ENCODE measurements at regions not wholly inside any gene's neighbourhood (a gene's known extent, or its start where the extent isn't known, plus 50 kb on each side); places are given as distances from the start of the nearest gene placed in this dataset.
"Not testable (repeated sequence)": the region's sequence is repeated elsewhere in the genome, so short reads cannot be mapped to it uniquely, and the experiment has no call there.

DNA sequence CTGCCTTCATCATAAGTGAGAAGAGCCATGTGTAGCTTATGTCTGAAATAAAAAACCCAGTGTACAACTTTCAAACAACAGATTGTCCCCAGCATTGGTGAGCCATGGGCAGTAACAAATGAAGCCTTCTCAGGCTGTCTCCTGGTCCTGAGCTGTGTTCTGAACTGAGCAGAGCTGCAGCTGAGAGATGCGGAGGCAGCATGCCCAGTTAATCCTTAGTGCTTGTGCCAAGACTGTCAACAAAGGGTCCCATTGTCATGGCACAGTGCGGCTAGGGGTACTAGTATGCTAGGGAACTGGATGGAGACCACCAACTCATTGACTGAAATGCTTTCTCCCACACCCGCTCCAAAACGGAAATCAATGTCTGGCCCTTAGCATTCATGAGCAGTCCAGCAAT, 154.3 kb downstream of the RMST start:
- Mint-ChIP-seq H3K9me3 (peaks cover 11% of the 10 kb centered on the region), H3K36me3 (no peaks in the 10 kb centered on the region), H3K4me3 (no peak overlapping the region), H3K27me3 (no peaks in the 10 kb centered on the region), H3K27ac (no peak overlapping the region), H3K4me1 (no peaks in the 10 kb centered on the region)
- no peak for ATAC-seq

DNA sequence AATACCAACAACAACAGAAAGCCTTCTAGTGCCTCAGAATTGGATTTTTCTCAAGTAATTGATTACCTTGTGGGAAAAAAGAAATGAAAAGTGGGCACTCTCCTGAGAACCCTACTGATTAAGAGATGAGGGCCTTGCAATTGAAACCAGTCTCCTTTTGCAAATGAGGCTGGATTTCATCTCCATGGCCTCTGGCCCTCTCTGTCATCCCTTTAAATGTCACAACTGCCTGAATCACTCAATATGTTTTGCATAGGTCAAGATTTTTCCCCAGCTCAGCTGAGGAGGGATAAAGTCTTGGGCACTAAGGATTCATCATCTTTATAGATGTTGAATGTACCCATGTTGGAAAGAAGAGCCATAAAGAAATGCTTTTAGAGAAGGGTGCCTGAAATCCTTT, 166.4 kb downstream of the RMST start:
- Mint-ChIP-seq H3K27me3 (no peaks in the 10 kb centered on the region), H3K4me3 (no peak overlapping the region), H3K9me3 (no peaks in the 10 kb centered on the region), H3K27ac (no peak overlapping the region), H3K4me1 (no peaks in the 10 kb centered on the region), H3K36me3 (no peaks in the 10 kb centered on the region)
- no peak for ATAC-seq

DNA sequence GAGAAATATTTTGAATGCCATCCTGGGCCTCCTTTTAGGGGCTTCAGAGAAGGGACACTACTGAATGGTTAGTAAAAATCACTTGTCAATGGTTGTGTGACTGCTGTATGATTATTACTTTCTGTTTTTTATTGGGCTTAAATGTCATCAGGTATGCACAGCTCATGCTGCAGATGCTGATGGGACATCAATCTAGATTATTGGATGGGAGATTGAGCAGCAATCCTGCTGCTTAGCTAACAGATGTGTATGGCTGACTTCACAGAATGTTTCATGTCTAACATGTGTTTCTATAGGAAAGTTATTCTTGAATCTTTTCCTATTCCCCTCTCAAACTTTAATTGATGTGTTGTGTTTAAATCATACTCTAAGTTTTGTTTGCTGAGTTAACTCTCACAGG, 166.8 kb downstream of the RMST start:
- no peak for ATAC-seq
- Mint-ChIP-seq H3K4me3 (no peak overlapping the region), H3K4me1 (no peaks in the 10 kb centered on the region), H3K27me3 (no peaks in the 10 kb centered on the region), H3K9me3 (no peaks in the 10 kb centered on the region), H3K36me3 (no peaks in the 10 kb centered on the region), H3K27ac (no peak overlapping the region)

DNA sequence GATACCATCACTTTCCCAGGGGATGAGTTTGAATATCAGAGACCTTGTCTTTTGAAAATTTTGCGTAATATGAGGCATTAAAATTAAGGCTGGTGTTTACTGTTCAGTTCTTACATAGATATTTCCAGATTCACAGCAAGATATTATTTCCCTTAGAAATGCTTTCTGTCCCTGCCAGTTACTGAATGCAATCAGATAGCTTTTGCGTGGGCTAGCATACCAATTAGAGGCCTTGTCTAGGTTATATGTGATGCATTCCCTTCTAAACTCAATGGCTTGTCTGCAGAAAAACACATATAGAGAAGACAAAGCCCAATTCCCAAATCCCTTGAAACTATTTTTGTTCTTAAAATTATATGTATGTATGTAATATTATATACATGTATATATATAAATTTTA, 167.8 kb downstream of the RMST start:
- no peaks in the 10 kb centered on the region for H3K36me3 Mint-ChIP-seq
- no peaks in the 10 kb centered on the region for H3K27me3 Mint-ChIP-seq
- no peak overlapping the region for H3K4me3 Mint-ChIP-seq
- H3K4me1 Mint-ChIP-seq: no peaks in the 10 kb centered on the region
- no peak overlapping the region for H3K27ac Mint-ChIP-seq
- ATAC-seq: no peak
- peaks cover 2% of the 10 kb centered on the region for H3K9me3 Mint-ChIP-seq

DNA sequence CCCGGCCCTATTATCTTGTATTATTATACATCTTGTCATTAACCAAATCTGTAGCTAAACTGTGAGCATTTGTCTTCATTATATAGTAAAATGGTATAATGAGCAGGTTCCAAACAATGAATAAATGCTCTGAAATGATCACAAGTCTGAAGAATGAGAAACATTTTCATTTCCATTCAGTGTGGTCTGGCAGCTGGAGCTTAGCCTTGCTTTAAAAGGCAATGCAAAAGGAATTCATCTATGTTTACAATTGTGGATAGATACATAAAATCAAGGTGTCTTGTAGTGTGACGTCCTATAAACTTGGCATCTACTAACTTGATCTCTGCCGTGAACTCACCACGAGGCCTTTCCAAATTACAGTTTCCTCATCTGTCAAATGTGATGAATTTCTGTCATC, 168.3 kb downstream of the RMST start:
- Mint-ChIP-seq H3K36me3 (no peaks in the 10 kb centered on the region), H3K9me3 (peaks cover 5% of the 10 kb centered on the region), H3K27me3 (no peaks in the 10 kb centered on the region), H3K27ac (no peak overlapping the region), H3K4me3 (no peak overlapping the region), H3K4me1 (no peaks in the 10 kb centered on the region)
- ATAC-seq: no peak

DNA sequence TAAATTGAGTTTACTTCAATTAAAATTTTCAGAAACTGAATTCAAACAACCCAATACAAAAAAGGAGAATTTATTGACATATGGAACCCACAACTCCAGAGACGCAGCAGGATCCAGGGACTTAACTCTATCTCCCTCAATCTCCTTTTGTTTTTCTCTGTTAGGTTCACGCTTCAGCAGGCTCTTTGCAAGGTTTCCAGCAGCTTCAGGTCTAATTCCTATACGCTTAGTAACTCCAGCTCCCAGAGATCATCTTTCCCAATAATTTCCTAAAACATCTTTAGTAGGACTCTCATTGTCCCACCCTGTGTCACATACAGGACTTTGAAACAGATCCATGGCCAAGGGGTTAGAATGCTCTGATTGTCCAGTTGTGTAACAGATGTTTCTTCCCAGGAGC, 175.2 kb downstream of the RMST start:
- ATAC-seq: no peak
- no peaks in the 10 kb centered on the region for H3K36me3 Mint-ChIP-seq
- H3K4me1 Mint-ChIP-seq: no peaks in the 10 kb centered on the region

DNA sequence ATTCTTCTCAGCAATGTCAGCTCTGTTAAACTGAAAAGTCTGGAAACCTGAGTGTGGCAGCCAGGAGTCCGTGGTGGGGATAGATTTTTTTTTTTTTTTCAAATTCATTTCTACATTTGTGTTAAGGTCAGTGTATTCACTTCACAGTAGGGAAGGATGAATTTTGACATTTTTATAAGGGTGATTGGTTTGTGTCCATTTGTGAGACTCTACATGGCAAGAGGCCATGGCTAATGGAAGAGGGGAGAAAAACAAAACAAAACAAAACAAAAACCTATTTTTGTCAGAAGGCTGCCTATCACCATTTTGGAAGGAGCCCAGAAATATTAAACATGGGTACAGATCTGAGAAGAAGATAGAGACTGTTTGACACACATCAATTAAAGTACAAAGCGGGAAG, 176.1 kb downstream of the RMST start:
- Mint-ChIP-seq H3K9me3 (peaks cover 5% of the 10 kb centered on the region), H3K27me3 (no peaks in the 10 kb centered on the region), H3K4me3 (no peak overlapping the region), H3K27ac (no peak overlapping the region), H3K36me3 (no peaks in the 10 kb centered on the region), H3K4me1 (no peaks in the 10 kb centered on the region)
- no peak for ATAC-seq

More for the DNA sequence above, 175.2 kb downstream of the RMST start:
- H3K4me3 Mint-ChIP-seq: no peak overlapping the region
- no peak overlapping the region for H3K27ac Mint-ChIP-seq
- H3K27me3 Mint-ChIP-seq: no peaks in the 10 kb centered on the region
- peaks cover 5% of the 10 kb centered on the region for H3K9me3 Mint-ChIP-seq

DNA sequence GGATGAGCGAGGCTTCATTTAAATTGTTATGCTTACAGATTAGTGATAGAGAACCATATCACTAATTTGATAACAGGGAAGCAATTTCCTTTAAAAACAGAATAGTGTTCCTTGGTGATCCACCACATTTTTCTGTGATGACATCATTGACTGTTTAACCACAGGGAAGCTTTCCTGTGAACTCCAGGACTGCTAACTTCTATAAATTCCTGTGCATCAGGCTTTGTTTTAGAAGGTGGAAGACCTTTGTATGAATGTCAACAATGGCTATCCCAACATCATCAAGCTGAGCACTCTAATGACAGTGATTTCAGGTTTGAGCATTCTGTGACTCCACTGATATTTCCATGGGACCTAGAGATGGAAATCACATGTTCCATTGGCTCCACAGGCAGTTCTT, 177.1 kb downstream of the RMST start:
- H3K4me1 Mint-ChIP-seq: no peaks in the 10 kb centered on the region
- H3K36me3 Mint-ChIP-seq: no peaks in the 10 kb centered on the region
- ATAC-seq: no peak
- no peaks in the 10 kb centered on the region for H3K27me3 Mint-ChIP-seq
- no peak overlapping the region for H3K4me3 Mint-ChIP-seq
- no peak overlapping the region for H3K27ac Mint-ChIP-seq
- H3K9me3 Mint-ChIP-seq: peaks cover 5% of the 10 kb centered on the region

DNA sequence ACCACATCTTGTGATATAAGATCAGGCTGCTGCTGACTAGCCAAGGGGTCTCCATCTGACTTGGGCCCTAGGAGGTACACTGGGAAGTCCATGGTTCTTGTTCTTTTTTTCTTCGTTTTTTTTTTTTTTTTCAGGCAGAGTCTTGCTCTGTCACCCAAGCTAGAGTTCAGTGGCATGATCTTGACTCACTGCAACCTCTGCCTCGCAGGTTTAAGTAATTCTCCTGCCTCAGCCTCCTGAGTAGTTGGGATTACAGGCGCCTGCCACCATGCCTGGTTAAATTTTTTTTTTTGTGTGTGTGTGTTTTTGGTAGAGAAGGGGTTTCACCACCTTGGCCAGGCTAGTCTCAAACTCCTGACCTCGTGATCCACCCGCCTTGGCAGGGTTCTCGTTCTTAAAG, 178.2 kb downstream of the RMST start:
- Mint-ChIP-seq H3K9me3 (no peaks in the 10 kb centered on the region), H3K36me3 (no peaks in the 10 kb centered on the region), H3K27me3 (no peaks in the 10 kb centered on the region), H3K4me1 (no peaks in the 10 kb centered on the region), H3K4me3 (no peak overlapping the region), H3K27ac (no peak overlapping the region)
- no peak for ATAC-seq

DNA sequence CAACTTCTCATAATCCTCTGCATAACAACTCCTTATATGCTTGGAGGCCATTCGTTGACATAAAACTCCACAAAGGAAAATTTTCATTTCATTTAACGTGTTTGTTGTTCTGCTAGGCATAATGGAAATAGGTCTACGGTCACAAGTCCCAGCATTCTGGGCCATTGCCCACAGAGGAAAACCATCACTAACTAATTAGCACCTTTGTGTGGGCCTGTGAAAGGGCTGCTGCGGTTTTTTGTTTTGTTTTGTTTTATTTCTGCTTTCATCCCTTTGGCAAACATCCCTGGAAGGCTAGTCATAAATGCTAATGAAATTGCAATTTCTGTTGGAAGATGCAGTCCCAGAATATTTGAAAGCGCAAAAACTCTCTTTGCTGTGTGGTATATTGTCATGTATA, 180.3 kb downstream of the RMST start:
- no peaks in the 10 kb centered on the region for H3K36me3 Mint-ChIP-seq
- no peak overlapping the region for H3K4me3 Mint-ChIP-seq
- ATAC-seq: no peak
- no peaks in the 10 kb centered on the region for H3K27me3 Mint-ChIP-seq
- H3K4me1 Mint-ChIP-seq: no peaks in the 10 kb centered on the region
- no peaks in the 10 kb centered on the region for H3K9me3 Mint-ChIP-seq
- no peak overlapping the region for H3K27ac Mint-ChIP-seq

DNA sequence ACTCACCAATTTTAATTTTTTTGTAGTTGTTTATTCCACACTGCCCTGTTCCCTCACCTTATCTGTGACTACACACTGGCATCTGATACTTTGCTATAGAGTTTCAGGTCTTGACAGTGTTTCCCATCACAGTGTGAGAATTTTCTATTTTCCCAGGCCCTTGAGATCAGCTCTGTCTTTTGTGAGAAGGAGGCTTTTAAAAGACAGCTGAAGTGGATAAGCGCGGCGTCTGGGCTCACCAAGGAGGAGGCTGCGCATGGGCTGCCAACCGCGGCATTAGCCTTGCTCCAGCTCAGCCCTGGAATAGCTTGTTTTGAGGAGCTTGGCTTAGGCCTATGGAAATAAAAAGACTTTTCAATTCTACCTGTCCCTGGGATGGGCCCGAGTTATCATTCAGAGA, 181.3 kb downstream of the RMST start:
- H3K4me1 Mint-ChIP-seq: no peaks in the 10 kb centered on the region
- H3K4me3 Mint-ChIP-seq: no peak overlapping the region

DNA sequence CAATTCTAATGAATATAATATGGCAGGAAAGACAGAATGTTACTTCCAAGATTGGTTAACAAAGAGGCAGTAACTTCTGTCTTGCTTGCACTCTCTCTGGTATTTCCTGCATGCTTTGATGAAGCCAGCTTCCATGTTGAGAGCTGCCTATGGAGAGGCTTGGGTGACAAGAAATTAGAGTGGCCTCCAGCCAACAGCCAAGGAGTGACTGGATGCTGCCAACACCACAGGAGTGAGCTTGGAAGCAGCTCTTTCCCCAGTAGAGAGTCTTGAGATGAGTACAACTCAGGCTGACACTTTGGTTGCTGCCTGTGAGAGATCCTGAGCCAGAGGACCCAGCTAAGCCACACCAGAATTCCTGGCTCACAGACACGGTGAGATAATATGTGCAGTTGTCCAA, 183.1 kb downstream of the RMST start:
- no peak for ATAC-seq
- H3K36me3 Mint-ChIP-seq: no peaks in the 10 kb centered on the region
- no peaks in the 10 kb centered on the region for H3K27me3 Mint-ChIP-seq
- H3K4me3 Mint-ChIP-seq: no peak overlapping the region
- no peaks in the 10 kb centered on the region for H3K9me3 Mint-ChIP-seq
- no peak overlapping the region for H3K27ac Mint-ChIP-seq
- no peaks in the 10 kb centered on the region for H3K4me1 Mint-ChIP-seq

More for the DNA sequence above, 181.3 kb downstream of the RMST start:
- H3K27me3 Mint-ChIP-seq: no peaks in the 10 kb centered on the region
- ATAC-seq: no peak
- H3K36me3 Mint-ChIP-seq: no peaks in the 10 kb centered on the region
- no peaks in the 10 kb centered on the region for H3K9me3 Mint-ChIP-seq
- no peak overlapping the region for H3K27ac Mint-ChIP-seq

DNA sequence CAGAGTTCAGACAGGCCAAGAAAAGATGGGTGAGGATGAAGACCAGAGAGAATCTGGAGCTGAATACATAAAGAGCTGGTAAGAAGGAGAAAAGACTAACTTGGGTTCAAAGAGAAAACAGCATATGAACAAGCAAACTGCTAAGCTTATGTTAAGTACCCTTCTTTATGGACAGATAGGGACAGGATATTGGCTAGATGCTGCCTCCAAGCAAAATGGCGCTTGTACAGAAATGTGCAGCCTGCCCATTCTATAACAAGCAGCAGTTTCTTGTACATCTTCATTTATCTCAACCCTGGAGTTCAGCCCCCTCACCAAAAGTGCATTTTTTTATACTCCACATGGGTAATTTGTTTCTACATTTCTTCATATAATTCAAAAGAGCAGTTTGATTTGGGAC, 184.5 kb downstream of the RMST start:
- no peaks in the 10 kb centered on the region for H3K36me3 Mint-ChIP-seq
- H3K9me3 Mint-ChIP-seq: no peaks in the 10 kb centered on the region
- no peak overlapping the region for H3K4me3 Mint-ChIP-seq
- ATAC-seq: no peak
- H3K27me3 Mint-ChIP-seq: no peaks in the 10 kb centered on the region
- H3K4me1 Mint-ChIP-seq: no peaks in the 10 kb centered on the region
- H3K27ac Mint-ChIP-seq: no peak overlapping the region

DNA sequence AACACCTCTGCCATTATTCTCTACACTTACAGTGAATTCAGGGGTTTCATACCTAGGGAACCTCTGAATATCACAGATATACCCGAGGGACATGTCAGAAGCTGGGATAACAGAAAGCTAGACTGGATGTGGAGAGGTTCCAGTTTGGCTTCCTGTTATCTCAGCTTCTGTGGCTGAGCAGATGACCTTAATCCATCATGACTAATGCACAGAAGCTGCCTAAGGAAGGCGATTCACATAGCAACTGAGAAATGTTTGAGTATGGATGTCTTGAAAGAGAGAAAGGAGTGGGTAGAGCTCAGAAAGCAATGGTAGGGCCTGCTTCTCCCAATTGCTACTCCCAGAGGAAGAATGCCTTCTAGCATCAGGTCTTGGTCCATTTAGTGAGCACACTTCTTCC, 187.6 kb downstream of the RMST start:
- Mint-ChIP-seq H3K36me3 (no peaks in the 10 kb centered on the region), H3K27me3 (no peaks in the 10 kb centered on the region), H3K27ac (no peak overlapping the region), H3K4me3 (no peak overlapping the region), H3K4me1 (no peaks in the 10 kb centered on the region), H3K9me3 (peaks cover 7% of the 10 kb centered on the region)
- ATAC-seq: no peak

DNA sequence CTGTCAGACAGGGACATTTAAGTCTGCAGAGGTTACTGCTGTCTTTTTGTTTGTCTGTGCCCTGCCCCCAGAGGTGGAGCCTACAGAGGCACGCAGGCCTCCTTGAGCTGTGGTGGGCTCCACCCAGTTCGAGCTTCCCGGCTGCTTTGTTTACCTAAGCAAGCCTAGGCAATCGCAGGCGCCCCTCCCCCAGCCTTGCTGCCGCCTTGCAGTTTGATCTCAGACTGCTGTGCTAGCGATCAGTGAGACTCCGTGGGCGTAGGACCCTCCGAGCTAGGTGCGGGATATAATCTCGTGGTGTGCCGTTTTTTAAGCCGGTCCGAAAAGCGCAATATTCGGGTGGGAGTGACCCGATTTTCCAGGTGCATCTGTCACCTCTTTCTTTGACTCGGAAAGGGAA, 193.9 kb downstream of the RMST start:
- not testable (repeated sequence) for H3K36me3 Mint-ChIP-seq, H3K27ac Mint-ChIP-seq, H3K4me3 Mint-ChIP-seq, H3K4me1 Mint-ChIP-seq, ATAC-seq, H3K9me3 Mint-ChIP-seq, H3K27me3 Mint-ChIP-seq

DNA sequence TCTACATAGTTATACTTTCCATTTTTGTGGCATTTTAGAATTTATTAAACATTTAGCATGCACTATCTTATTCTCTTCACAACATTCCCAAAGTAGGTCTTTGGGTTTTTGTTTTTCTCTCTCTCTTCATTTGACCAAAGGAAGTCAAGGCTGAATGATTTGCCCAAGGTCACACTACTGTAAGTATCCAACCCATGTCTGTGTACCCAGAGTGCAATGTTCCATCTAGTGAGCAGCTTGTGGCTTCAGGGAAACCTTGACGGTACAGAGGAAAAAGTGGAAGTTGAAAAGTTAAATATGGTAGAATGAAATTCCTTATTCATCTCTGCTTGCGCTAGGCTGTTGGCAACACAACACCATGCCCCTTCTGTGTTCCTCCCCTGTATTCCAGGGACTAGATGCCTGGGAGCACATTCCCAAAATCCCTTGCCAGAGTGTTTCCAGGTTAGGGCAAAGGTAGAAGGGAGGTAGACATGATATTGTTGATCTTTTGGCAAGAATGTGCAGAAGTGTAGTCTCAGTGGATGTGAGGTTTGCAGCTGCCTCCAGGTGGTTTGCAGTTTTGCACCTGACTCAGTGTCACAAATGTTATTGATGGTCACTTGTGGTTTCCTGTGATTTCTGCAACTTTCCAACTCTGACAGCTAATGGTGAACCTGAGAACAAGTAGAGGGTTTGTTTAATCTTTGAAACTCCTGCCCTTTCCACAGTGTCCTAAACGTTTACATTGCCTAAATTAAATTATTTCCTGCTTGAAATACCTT, 196.7 kb downstream of the RMST start:
- ATAC-seq: no peak
- no peaks in the 10 kb centered on the region for H3K27me3 Mint-ChIP-seq
- H3K9me3 Mint-ChIP-seq: peaks cover 6% of the 10 kb centered on the region
- H3K36me3 Mint-ChIP-seq: no peaks in the 10 kb centered on the region
- H3K4me1 Mint-ChIP-seq: no peaks in the 10 kb centered on the region
- no peak overlapping the region for H3K4me3 Mint-ChIP-seq
- H3K27ac Mint-ChIP-seq: no peak overlapping the region

DNA sequence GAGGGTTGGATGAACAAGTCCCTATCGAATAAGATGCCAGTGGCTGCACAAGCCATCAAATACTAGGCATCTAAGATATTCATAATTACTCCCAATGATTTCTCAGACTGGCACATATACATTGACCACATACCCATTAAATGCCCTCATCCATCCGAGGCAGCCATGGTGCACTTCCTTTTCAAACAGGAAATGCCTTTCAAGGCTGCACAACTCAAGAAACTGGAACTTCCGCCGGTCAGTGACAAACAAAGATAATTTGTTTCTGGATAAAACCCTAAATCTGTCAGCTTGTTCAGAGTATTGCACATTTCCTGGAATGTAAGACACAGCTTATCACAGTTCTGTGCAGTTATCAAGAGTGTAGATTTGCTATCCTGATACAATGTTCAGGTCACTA, 203.7 kb downstream of the RMST start:
- H3K4me1 Mint-ChIP-seq: no peaks in the 10 kb centered on the region
- H3K9me3 Mint-ChIP-seq: peaks cover 8% of the 10 kb centered on the region
- ATAC-seq: no peak
- no peaks in the 10 kb centered on the region for H3K36me3 Mint-ChIP-seq
- no peak overlapping the region for H3K27ac Mint-ChIP-seq
- no peaks in the 10 kb centered on the region for H3K27me3 Mint-ChIP-seq
- no peak overlapping the region for H3K4me3 Mint-ChIP-seq

All from stimulated activated memory B cell treated with anti-CD40 and anti-IgM and Interleukin-4, amounts not matched to agents 10 μg/mL and 1 μg/mL and 100 μg/mL, for 72 hours (primary cell).